ENCODE measurements at regions not wholly inside any gene's neighbourhood (a gene's known extent, or its start where the extent isn't known, plus 50 kb on each side); places are given as distances from the start of the nearest gene placed in this dataset.

DNA sequence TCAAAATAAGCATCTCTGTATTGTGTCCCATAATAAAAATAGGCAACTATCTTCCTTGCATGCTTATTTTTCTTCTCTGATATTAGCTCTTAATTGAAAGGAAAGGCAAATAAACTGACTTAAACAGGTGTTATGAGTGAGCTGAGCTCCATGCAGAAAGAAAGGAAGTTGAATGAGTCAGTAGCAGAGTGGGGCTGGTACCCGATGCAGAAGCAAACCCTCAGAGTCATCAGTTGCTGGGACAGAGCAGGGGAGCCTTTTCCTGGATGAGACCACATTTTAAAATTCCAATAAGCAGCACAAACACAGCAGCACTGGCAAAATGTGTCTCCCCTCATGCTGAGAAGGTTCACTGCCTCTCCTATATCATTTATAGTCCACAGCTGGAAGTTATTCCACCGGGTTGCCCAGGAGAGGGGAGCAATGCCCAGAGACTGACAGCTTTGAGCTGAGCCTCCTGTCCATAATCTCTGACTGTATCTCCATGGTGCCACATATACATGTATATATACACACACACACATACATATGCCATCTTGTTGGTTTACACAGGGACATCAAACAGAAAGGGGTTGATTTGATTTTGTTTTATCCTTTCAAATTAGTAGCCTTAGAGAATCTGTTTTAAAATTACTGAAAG, 274.3 kb upstream of the PPARGC1A start:
- ATAC-seq (peak; percentile 16), DNase-seq (ENCODE audit: missing footprints) (no peak)
- intact Hi-C loops (cut with DNase I), result no loop called here

DNA sequence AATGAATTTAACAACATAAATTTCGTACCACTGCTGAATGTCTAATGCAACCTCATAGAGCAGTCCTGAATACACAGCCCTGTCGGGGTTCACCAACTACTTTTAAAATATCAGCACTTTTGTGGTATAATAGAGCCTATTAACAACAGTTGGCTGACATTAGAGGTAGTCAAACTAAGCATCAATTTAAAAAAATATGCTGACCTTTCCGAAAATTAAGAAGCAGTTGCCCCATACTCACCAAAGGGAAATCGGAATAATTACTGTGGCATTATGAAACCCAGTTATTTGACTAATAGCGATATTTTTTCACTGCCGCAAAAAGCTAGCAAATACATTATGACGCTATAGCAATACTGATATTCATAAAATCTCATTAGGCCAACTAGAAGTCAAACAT, 273.5 kb upstream of the PPARGC1A start:
- no peak for ATAC-seq
- intact Hi-C loops (cut with DNase I), result no loop called here

GRCh38 chr4:24160358-24160757, 270.5 kb upstream of the PPARGC1A start:
- no peak for DNase-seq (ENCODE audit: missing footprints)
- ATAC-seq, result no peak
- intact Hi-C loops (cut with DNase I), result no loop called here

More for the DNA sequence above, 273.5 kb upstream of the PPARGC1A start:
- DNase-seq (ENCODE audit: missing footprints), result no peak

DNA sequence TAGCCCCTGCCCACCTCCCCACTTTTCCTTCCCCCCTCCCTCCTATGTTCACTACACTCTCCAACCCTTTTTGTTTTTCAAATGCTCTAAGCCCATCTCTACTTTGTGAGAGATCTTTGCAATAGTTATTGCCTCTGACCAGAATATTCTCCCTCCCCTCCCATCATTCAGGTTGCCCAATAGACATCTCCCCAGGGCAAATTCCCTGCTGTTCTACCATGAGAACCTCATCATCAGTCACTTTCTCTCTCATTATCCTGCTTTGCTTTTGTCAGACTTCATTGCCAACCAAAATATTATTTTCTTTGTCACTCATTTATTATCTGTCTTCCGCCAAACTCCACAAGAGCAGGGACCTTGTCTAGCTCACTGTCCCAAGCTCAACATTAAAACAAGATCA, 268.2 kb upstream of the PPARGC1A start:
- DNase-seq (ENCODE audit: missing footprints), result no peak
- no peak for ATAC-seq
- intact Hi-C loops (cut with DNase I), result no loop called here

- DNase-seq (ENCODE audit: missing footprints) (no peak), ATAC-seq (no peak)
- intact Hi-C loops (cut with DNase I), result no loop called here
Observed at GRCh38 chr4:24150034-24150433, 260.2 kb upstream of the PPARGC1A start.

DNA sequence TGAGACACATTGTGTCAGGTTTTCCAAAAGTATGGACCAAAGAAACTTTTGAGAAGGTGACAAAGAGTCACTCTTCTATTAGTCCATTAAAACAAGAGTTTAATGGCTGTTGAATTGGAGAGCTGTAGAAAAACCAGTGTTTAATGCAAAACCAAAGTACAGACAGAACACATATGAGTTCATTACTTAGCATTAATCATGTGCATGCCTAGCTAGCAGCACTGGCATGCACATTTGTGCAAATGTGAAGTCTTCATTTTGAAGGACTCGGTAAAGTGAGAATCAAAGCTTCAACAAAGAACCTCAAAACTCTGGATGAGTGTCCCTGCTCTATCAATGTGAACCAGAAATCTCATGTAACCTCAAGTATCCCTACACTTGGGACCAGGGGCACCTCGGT, 256.3 kb upstream of the PPARGC1A start:
- intact Hi-C loops (cut with DNase I), result no loop called here
- ATAC-seq, result no peak
- no peak for DNase-seq (ENCODE audit: missing footprints)

- DNase-seq (ENCODE audit: missing footprints) (no peak), ATAC-seq (no peak)
- intact Hi-C loops (cut with DNase I), result no loop called here
Observed at GRCh38 chr4:24145591-24145990, 255.7 kb upstream of the PPARGC1A start.

DNA sequence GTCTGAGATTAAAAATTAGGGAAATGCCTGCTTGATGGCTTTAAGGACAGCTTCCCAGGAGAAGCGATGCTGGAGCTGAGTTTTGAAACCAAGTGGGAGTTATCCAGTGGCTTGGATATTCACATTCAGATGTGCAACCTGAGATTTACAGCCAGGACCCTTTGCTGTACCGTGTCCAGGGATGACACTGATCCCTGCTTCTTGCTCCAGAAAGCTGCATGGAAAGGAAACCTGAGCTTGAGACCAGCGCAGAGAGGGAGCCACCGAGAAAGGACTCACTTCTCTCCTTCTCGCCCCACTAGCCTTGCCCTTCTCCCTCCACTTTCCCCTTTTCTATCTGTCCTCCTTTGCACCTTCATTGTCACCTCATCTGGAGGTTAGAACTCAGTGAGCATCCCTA, 254.5 kb upstream of the PPARGC1A start:
- ATAC-seq, result no peak
- intact Hi-C loops (cut with DNase I), result no loop called here
- no peak for DNase-seq (ENCODE audit: missing footprints)

DNA sequence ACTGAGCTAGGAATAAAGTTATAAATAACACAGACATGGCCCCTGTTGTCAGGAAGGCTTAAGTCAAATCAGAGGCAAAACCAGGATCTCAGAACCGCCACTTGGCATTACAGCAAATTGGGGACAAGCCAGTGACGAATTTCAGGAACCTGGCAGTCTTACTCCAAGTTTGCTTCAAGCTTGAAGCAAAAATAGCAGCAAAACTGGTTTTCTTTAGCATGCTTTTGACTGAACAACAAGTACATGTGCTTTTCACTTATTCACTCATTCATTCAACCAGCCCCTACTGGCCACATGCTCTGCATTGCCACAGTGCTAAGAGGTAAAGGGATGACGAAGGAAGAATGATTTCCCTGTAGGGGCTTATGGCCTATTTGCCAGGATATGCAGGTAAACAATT, 253.9 kb upstream of the PPARGC1A start:
- intact Hi-C loops (cut with DNase I), result no loop called here
- ATAC-seq (no peak), DNase-seq (ENCODE audit: missing footprints) (no peak)

DNA sequence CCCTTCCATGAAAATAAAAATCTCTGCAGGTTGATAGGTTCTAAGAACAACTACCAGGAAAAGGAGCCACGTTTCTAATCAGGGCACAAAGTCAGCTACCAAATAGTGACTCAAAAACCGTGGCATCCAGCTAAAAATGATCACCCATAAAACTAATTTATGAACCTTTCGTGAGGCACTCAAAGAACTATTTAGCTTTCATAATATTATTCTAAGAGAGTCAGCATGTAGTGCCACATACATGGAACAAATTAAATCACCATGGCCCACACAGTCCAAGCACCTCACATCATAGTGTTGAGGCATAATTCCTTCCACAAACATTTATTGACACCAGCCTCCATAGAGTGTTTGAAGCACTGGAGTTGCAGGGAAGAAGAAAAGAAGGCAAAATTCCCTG, 252.0 kb upstream of the PPARGC1A start:
- no peak for ATAC-seq
- no peak for DNase-seq (ENCODE audit: missing footprints)
- intact Hi-C loops (cut with DNase I), result no loop called here

DNA sequence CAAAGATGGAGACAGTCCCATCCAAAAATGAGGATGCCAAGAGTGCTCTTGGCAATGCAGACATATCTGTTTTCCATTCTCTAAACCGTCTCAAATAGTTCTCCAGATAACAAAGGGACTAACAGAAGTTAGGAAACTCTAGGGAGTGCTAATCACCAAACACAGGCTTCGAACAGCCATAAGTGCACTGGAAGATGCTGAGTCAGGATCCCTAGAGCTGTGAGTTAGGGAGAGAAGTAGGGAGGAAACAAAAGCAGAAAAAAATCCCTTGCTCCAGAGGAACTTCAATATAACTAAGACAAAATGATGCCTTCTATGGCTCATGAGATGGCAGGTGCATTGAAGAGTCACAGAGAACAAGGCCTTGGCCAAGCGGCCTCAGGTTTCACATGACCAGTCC, 251.0 kb upstream of the PPARGC1A start:
- DNase-seq (ENCODE audit: missing footprints) (no peak), ATAC-seq (no peak)
- intact Hi-C loops (cut with DNase I), result no loop called here

DNA sequence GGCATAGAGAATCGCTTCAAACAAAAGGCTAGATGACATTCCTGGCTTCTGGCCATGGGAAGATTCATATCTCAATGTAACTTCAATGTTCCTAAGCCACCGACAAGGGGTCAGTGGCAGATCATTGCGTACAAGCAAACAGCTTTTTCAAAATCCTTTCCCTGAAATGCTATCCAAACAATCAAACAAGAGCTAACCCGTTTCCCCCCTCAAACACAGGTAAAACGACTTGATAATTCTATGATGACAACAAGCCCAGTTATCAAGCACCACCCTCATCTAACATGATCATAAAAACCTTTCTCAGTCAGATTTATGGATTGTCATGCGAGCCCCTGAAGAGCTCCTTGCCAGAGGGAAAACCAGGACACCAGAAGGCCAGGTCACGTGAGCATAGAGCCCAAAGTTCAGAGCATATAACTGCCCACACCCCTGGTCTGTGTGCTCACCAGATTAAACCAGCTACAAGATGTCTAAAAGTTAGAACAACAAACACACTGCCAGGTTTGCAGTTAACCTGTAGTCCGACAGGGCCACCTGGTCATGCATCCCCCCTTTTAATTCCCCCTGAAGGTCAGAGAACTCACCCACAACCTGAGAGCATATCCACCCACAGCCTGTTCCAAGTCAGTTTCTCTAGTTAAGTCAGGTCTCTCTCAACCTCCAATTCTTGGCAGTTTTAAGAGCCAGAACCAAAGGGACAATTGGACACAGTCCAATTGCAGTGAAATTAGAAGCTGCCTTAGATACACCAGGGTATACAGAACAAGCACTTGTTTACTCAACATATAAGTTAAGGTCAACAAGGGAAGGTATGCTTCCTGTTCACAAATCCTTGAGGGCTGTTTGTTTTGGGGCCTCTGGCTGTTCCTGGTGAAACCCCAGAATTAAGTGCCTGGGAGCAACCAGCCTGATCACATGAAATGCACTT, 248.1 kb upstream of the PPARGC1A start:
- ATAC-seq (no peak), DNase-seq (ENCODE audit: missing footprints) (no peak)
- intact Hi-C loops (cut with DNase I), result no loop called here

DNA sequence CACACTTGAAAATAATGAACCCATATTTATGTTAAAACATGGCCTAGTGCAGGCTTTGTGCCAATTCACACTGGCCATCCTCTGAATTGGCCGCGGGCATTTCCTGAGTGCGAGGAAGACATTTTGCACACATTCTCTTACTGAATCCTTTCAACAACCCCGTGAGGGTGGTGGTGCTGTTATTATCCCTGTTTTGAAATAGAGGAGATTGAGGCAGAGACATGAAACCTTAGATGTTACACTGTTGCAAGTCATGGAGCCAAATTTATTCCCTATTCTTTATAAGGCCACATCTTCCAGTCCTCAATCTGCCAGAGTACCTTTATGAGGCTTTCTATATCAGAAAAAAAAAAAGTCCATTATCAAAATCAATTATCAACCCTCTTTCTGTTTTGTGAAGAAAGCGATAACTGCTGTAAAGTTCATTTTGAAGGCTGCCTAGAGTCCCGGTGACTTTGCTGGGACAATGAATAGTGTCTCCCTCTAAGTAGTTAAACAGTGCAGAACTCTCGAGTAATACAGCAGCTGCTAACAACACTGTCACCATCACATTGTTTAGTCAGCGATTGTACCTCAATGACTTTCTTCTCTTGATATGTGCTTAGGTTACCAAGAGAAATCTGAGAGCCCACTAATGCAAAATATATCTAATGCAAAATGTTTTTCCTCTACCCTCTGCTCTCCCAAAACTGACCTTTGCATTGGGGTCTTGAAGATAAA, 242.3 kb upstream of the PPARGC1A start:
- intact Hi-C loops (cut with DNase I), result no loop called here
- no peak for ATAC-seq
- DNase-seq (ENCODE audit: missing footprints), result no peak

DNA sequence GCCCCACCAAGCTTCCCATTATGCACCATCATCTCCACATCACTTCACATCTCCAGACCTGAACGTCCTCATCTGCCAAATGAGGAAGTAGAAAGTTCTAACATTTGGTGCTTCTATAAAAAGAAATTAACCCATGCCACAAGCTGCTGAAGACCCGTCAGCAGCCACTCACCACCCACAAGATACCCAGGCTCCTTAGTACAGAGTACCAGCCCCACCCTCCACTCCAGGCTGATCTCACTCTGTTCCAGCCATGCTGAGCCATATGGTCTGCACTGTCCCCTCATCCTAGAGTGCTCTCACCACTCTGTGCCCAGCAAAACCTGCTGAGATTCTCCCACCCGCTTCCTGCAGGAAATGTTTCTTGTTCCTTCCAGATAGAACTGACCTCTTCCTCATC, 240.8 kb upstream of the PPARGC1A start:
- intact Hi-C loops (cut with DNase I), result no loop called here
- DNase-seq (ENCODE audit: missing footprints), result no peak
- ATAC-seq, result no peak

- no peak for DNase-seq (ENCODE audit: missing footprints)
- intact Hi-C loops (cut with DNase I), result no loop called here
- ATAC-seq, result no peak
Observed at GRCh38 chr4:24126776-24127175, 236.9 kb upstream of the PPARGC1A start.

GRCh38 chr4:24121395-24122175, 231.7 kb upstream of the PPARGC1A start:
- intact Hi-C loops (cut with DNase I), result no loop called here
- DNase-seq (ENCODE audit: missing footprints), result no peak
- ATAC-seq, result no peak

- intact Hi-C loops (cut with DNase I), result no loop called here
- ATAC-seq (peak; percentile 39), DNase-seq (ENCODE audit: missing footprints) (no peak)
Observed at GRCh38 chr4:24117975-24118374, 228.1 kb upstream of the PPARGC1A start.

GRCh38 chr4:24116107-24116506, 226.3 kb upstream of the PPARGC1A start:
- ATAC-seq, result no peak
- intact Hi-C loops (cut with DNase I), result no loop called here
- no peak for DNase-seq (ENCODE audit: missing footprints)

- DNase-seq (ENCODE audit: missing footprints), result no peak
- intact Hi-C loops (cut with DNase I), result no loop called here
- ATAC-seq, result no peak
Observed at GRCh38 chr4:24114919-24115500, 225.2 kb upstream of the PPARGC1A start.

All from Right ventricle myocardium inferior (tissue), 1 donor.